ENCODE measurements at regions not wholly inside any gene's neighbourhood (a gene's known extent, or its start where the extent isn't known, plus 50 kb on each side); places are given as distances from the start of the nearest gene placed in this dataset.

DNA sequence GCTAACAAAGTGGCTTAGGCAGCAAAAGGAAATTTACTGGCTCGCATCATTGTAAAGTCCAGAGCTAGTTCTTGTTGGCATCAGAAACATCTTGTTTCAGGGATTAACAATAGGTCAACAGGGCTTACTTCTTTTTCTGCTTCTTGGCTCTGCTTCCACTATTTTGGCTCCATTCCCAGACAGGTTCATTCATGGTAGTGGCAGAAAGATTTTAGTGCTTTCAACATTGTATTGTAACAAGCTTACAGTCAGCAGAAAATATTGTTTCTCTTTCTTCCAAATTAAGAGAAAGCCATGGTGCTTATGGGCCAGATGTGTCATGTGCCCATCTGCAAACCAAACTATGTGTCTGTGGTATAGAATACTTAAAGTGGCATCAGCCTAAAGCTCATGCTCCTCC lies 315.6 kb downstream of the RAB38 start:
- H3K27me3 ChIP-seq: no peaks in the 10 kb centered on the region
- no peak overlapping the region for H3K9ac ChIP-seq
- no peaks in the 10 kb centered on the region for H3K4me1 ChIP-seq
- no peak overlapping the region for H3K27ac ChIP-seq
- H3K9me3 ChIP-seq (replicated peaks in 1 of 11): no peaks in the 10 kb centered on the region
- H3K4me2 ChIP-seq: no peak overlapping the region
- TF ChIP-seq Cebpa-rat (IDR thresholded peaks at IDR 0.05): no peak
- H4K20me1 ChIP-seq: no peaks in the 10 kb centered on the region
- no peaks in the 10 kb centered on the region for H3K36me3 ChIP-seq
- H3K4me3 ChIP-seq: no peak overlapping the region

DNA sequence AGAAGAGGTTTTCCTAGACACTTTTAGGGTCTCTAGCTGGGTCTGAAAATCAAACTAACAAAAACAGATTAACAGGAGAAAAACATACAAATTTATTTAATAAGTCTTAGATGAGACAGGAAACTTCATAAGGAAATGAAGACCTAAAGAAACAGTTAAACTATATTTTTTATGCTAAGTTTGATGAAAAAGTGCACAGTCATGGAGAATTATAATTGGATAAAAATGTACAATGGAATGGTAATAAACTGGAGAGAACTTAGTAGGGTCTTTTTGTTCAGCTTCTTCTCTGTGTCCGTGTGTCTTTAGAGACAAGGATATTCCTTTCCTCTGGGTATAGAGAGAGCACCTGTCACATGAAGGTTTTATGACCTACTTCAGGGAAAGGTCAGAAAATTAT lies 323.4 kb downstream of the RAB38 start:
- no peaks in the 10 kb centered on the region for H3K9me3 ChIP-seq (replicated peaks in 1 of 11)
- no peaks in the 10 kb centered on the region for H3K4me1 ChIP-seq

DNA sequence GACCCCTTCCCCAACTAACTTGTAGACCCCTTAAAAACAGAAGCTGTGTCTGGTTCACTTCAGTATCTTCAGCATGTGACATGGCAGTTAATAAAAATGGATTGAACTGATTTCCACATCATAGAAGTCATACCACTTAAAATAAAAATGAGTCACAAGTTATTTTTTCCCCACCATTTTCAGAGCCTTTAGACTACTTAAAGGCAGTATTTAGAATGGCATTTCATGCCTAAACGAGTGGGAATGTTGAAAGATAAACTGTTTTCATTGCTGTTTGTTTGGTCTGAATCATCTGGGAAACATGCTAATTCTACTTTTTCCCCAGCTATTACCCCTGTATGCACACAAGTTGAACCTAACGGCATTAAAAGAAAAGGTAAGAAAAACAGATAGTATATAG lies 324.0 kb downstream of the RAB38 start:
- Histone ChIP-seq H3K27ac (no peak overlapping the region), H3K9me3 (replicated peaks in 1 of 11) (no peaks in the 10 kb centered on the region), H3K4me2 (no peak overlapping the region), H3K4me1 (no peaks in the 10 kb centered on the region), H3K9ac (no peak overlapping the region), H3K27me3 (no peaks in the 10 kb centered on the region), H4K20me1 (no peaks in the 10 kb centered on the region), H3K36me3 (no peaks in the 10 kb centered on the region), H3K4me3 (no peak overlapping the region)
- no peak for TF ChIP-seq Cebpa-rat (IDR thresholded peaks at IDR 0.05)

More for the DNA sequence above, 323.4 kb downstream of the RAB38 start:
- H4K20me1 ChIP-seq: no peaks in the 10 kb centered on the region
- no peak overlapping the region for H3K4me3 ChIP-seq
- no peak overlapping the region for H3K27ac ChIP-seq
- H3K36me3 ChIP-seq: no peaks in the 10 kb centered on the region
- TF ChIP-seq Cebpa-rat (IDR thresholded peaks at IDR 0.05): no peak
- no peak overlapping the region for H3K9ac ChIP-seq
- no peaks in the 10 kb centered on the region for H3K27me3 ChIP-seq
- H3K4me2 ChIP-seq: no peak overlapping the region

DNA sequence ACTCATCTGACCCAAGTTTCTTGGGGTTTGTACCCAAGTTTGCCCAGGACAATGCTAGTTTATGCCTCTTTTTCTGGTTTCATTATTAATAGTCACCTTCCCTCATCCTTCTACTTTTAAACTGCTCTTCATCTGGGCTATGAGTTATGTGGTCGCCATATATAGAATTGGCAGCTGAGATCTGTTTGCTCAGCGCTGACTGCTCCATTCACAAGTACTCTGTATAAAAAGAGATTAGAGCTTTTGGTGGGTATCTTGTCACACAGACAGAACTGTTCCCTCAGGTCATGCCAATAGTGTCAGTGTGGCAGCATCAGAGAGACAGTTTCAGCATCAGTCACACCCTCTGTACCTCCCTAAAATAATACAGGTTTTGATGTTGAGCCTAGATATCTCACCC lies 326.0 kb downstream of the RAB38 start:
- no peak overlapping the region for H3K4me2 ChIP-seq
- no peak overlapping the region for H3K27ac ChIP-seq
- no peaks in the 10 kb centered on the region for H3K36me3 ChIP-seq
- no peaks in the 10 kb centered on the region for H3K27me3 ChIP-seq
- no peak overlapping the region for H3K9ac ChIP-seq
- H3K4me3 ChIP-seq: no peak overlapping the region
- no peaks in the 10 kb centered on the region for H3K9me3 ChIP-seq (replicated peaks in 1 of 11)
- TF ChIP-seq Cebpa-rat (IDR thresholded peaks at IDR 0.05): no peak
- no peaks in the 10 kb centered on the region for H3K4me1 ChIP-seq
- H4K20me1 ChIP-seq: no peaks in the 10 kb centered on the region

DNA sequence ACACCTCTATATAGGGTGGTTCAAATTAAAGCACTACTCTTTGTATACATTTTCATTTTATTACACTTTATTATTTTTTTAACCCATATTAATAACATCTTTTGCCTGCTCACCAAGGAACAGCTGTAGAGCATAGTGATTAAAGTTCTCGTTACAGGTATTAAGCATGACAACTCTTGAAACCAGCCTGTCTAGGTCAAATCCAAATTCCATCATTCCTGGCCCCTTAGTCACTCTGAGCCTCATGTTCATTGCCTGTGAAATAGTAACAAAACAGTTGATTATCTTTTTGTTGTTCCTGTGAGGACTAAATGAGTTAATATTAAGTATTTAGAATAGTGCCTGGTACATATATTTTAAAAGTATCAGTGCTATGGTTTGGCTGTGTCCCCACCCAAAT lies 334.5 kb downstream of the RAB38 start:
- H3K4me3 ChIP-seq: no peak overlapping the region
- peaks cover 0 to 12% (median 0%) of the 10 kb centered on the region in 11 experiments; a peak in 6 of 22 replicates for H3K9me3 ChIP-seq (replicated peaks in 1 of 11)
- no peak overlapping the region for H3K9ac ChIP-seq
- no peak for TF ChIP-seq Cebpa-rat (IDR thresholded peaks at IDR 0.05)
- no peak overlapping the region for H3K27ac ChIP-seq
- H3K4me2 ChIP-seq: no peak overlapping the region
- no peaks in the 10 kb centered on the region for H4K20me1 ChIP-seq
- H3K27me3 ChIP-seq: no peaks in the 10 kb centered on the region
- H3K4me1 ChIP-seq: no peaks in the 10 kb centered on the region
- H3K36me3 ChIP-seq: no peaks in the 10 kb centered on the region

DNA sequence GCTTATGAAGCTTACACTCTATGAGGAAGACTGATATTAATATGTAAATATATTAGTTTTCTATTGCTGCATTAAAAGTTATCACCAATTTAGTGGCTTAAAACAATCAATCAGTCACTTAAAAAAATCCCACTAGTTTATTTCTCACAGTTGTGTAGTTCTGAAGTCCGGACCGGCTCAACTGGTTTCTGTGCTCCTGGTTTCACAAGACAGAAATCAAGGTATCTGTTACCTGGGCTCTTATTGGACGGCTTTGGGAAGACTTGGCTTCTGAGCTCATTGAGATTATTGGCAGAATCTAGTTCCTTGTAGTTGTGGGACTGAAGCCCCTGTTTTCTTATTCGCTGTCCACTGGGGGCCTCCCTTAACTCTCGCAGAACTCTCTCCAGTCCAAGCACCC lies 343.0 kb downstream of the RAB38 start:
- Histone ChIP-seq H3K4me2 (no peak overlapping the region), H3K36me3 (no peaks in the 10 kb centered on the region), H3K27me3 (no peaks in the 10 kb centered on the region), H4K20me1 (no peaks in the 10 kb centered on the region), H3K9ac (no peak overlapping the region), H3K4me3 (no peak overlapping the region), H3K27ac (no peak overlapping the region), H3K4me1 (no peaks in the 10 kb centered on the region), H3K9me3 (replicated peaks in 1 of 11) (no peaks in the 10 kb centered on the region)
- TF ChIP-seq Cebpa-rat (IDR thresholded peaks at IDR 0.05): no peak

DNA sequence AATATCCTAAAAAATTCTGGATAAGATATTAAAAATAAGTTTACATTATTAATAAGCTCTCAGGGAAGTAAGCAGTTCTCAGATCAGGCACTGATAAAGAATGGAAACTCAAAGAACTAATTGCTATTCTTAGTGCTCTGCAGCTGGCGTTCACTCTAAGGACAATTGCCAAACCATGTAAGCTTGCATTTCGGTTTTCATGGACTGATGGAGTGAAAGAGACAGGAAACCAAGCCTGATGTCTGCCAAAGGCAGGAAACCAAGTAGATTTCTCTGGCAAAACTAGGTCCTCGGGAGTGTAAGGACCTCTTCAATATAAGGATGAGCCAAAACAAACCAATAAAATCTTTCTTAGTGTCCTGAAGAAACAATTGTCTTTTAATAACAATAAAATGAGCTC lies 355.2 kb downstream of the RAB38 start:
- H3K9ac ChIP-seq: no peak overlapping the region
- H3K27me3 ChIP-seq: no peaks in the 10 kb centered on the region
- peak overlapping the region in 8 of 11 experiments; percentile 8 to 50 (median 32); a peak in 6 of 22 replicates for H3K4me2 ChIP-seq

DNA sequence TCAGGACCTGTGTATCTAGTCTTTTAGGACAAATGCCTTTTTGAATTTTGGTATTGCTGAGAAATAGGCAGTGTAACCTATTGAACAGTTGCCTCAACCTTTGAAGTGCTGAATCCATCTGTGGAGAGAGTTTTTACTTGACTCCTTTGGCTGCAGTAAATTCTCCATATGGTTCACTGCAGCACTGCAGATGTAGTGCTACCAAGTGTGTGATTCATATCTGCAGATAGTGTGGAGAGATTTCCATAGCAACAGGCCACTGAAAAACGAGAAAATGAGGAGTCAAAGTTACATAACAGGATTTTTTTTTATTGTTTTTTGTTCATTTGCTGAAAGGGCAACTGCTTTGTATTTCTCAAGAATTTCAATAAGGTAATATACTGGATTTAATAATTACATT lies 356.1 kb downstream of the RAB38 start:
- Histone ChIP-seq H3K4me1 (peaks cover 0 to 7% (median 5%) of the 10 kb centered on the region in 10 experiments; a peak in 8 of 20 replicates), H3K36me3 (no peaks in the 10 kb centered on the region), H3K27me3 (no peaks in the 10 kb centered on the region), H4K20me1 (no peaks in the 10 kb centered on the region), H3K4me2 (no peak overlapping the region), H3K27ac (no peak overlapping the region), H3K4me3 (no peak overlapping the region), H3K9me3 (replicated peaks in 1 of 11) (peaks cover 0 to 5% (median 0%) of the 10 kb centered on the region in 11 experiments; a peak in 3 of 22 replicates), H3K9ac (no peak overlapping the region)
- no peak for TF ChIP-seq Cebpa-rat (IDR thresholded peaks at IDR 0.05)

More for the DNA sequence above, 355.2 kb downstream of the RAB38 start:
- no peaks in the 10 kb centered on the region for H3K36me3 ChIP-seq
- H3K4me3 ChIP-seq: no peak overlapping the region
- no peak for TF ChIP-seq Cebpa-rat (IDR thresholded peaks at IDR 0.05)
- peaks cover 0 to 7% (median 5%) of the 10 kb centered on the region in 10 experiments; a peak in 8 of 20 replicates for H3K4me1 ChIP-seq
- no peaks in the 10 kb centered on the region for H4K20me1 ChIP-seq
- H3K27ac ChIP-seq: no peak overlapping the region
- peaks cover 0 to 5% (median 0%) of the 10 kb centered on the region in 11 experiments; a peak in 3 of 22 replicates for H3K9me3 ChIP-seq (replicated peaks in 1 of 11)

DNA sequence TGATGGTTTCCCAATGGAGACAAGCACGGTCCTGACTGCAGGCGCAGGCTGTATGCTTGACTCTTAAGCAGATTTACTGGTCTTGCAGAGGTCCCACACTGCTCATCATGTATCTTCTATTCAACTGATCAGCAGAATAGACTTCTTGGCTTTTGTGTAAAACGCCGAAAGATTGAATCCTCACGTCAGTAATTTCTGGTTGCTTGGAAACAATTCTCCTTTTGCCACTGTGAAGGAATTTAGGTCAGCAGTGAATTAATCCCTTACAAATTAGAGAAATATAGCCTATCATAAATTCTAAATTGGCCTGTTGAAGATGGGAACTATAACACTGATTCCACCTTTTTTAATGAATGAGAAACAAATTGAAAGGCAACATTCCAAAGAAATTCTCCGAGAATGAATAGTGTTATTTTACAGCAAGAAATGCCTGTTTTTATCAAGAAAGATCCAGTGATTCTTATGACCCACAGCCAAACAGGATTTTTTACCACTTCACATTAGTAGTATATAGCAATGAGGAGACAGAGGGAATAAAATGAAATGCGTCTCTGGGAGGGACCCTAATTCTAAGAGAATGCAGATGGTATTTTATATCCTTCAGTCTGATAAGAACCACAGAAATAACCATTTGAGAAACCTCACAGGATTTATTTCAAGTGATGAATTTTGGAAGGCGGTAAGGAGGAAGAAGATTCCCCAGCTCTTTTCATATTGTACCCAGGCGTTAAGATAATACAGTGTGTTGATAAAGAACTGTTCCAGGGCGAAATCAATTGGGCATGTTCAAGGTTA lies 362.5 kb downstream of the RAB38 start:
- H3K4me2 ChIP-seq: no peak overlapping the region
- no peaks in the 10 kb centered on the region for H3K4me1 ChIP-seq
- H3K9ac ChIP-seq: no peak overlapping the region
- H3K9me3 ChIP-seq (replicated peaks in 1 of 11): no peaks in the 10 kb centered on the region
- H3K4me3 ChIP-seq: no peak overlapping the region
- H3K36me3 ChIP-seq: no peaks in the 10 kb centered on the region
- no peak overlapping the region for H3K27ac ChIP-seq
- no peaks in the 10 kb centered on the region for H4K20me1 ChIP-seq
- TF ChIP-seq Cebpa-rat (IDR thresholded peaks at IDR 0.05): no peak
- H3K27me3 ChIP-seq: no peaks in the 10 kb centered on the region

DNA sequence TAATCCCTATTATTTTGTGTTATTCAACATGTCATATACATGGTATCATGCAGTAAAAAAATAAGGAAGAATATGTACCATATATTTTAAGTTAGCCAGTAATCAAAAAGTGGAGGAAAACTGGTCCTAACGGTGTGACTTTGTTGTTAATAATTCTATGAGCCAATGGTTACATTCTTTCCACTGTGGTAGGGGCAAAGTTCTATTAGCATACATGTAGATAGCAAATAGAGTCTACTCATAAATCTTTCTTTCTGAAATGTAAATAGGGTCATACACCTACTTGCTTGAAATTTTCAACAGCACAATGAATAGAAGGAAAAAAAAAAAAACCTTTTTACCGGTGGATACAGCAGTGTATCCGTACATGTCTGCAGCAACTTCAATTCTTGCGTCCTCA lies 364.8 kb downstream of the RAB38 start:
- Histone ChIP-seq H3K4me3 (no peak overlapping the region), H3K27ac (no peak overlapping the region)

More for the DNA sequence above, 364.8 kb downstream of the RAB38 start:
- Histone ChIP-seq H3K4me2 (no peak overlapping the region), H3K9me3 (replicated peaks in 1 of 11) (no peaks in the 10 kb centered on the region), H3K27me3 (no peaks in the 10 kb centered on the region), H3K9ac (no peak overlapping the region), H3K4me1 (no peaks in the 10 kb centered on the region), H4K20me1 (no peaks in the 10 kb centered on the region), H3K36me3 (no peaks in the 10 kb centered on the region)
- TF ChIP-seq Cebpa-rat (IDR thresholded peaks at IDR 0.05): no peak
